Vagina (tissue), 2 donors: ENCODE measurements at regions not wholly inside any gene's neighbourhood (a gene's known extent, or its start where the extent isn't known, plus 50 kb on each side); places are given as distances from the start of the nearest gene placed in this dataset.

Experiments used
- POLR2A ChIP-seq, 2 donors: fragments of 450-650 bp; IDR thresholded peaks; one replicate each; pipeline ENCODE4 v1.6.1; 2017; ENCODE audit warnings: antibody characterized with exemption in 2 of 2, mild to moderate bottlenecking in 2 of 2, moderate library complexity in 2 of 2
- POLR2AphosphoS5 ChIP-seq, 2 donors: sonication (generic); formaldehyde crosslinking; IDR thresholded peaks; one replicate each; pipeline ENCODE4 v1.9.0; 2017; ENCODE audit warnings: antibody characterized with exemption in 2 of 2, mild to moderate bottlenecking in 2 of 2, low read depth in 1 of 2; ENCODE audit not compliant: insufficient read depth in 1 of 2
- TF ChIP-seq, protein P1 (sequence below), 3 experiments: fragments of 450-650 bp in 2 of 3; fragments of 200-600 bp in 1 of 3; sonication (generic) in 1 of 3; IDR thresholded peaks; one replicate each; pipeline ENCODE4 v1.5.1; 2017 to 2019; ENCODE audit warnings: antibody characterized with exemption in 3 of 3, mild to moderate bottlenecking in 2 of 3, moderate library complexity in 2 of 3

DNA sequence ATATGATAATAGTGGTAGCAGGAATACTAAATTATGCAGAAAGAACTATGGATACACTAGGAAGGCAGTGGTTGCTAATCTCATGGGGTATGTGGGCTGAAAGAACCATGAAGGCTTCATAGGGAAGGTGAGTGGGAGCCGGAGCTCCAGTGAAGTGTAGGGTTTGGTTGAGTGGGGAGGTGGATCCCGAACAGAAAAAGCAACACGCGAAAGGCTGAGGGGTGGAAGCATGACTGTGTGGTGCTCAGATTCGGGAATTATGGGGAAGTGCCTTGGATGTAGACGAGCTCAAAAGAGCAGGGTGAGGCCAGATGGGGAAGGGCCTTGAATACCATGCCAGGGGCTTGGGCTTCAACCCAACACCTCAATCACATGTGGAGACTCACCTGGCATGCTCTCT is 715.1 kb downstream of the TYW1 start:
- TF ChIP-seq, protein P1, sequence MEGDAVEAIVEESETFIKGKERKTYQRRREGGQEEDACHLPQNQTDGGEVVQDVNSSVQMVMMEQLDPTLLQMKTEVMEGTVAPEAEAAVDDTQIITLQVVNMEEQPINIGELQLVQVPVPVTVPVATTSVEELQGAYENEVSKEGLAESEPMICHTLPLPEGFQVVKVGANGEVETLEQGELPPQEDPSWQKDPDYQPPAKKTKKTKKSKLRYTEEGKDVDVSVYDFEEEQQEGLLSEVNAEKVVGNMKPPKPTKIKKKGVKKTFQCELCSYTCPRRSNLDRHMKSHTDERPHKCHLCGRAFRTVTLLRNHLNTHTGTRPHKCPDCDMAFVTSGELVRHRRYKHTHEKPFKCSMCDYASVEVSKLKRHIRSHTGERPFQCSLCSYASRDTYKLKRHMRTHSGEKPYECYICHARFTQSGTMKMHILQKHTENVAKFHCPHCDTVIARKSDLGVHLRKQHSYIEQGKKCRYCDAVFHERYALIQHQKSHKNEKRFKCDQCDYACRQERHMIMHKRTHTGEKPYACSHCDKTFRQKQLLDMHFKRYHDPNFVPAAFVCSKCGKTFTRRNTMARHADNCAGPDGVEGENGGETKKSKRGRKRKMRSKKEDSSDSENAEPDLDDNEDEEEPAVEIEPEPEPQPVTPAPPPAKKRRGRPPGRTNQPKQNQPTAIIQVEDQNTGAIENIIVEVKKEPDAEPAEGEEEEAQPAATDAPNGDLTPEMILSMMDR (IDR thresholded peaks at IDR 0.05), result no peak
- TF ChIP-seq POLR2A (IDR thresholded peaks at IDR 0.05) (no peak), POLR2AphosphoS5 (IDR thresholded peaks at IDR 0.05; ENCODE audit: insufficient read depth in 1 of 2, low read depth in 1 of 2) (no peak)
